Left lung (tissue), 4 donors: ENCODE measurements at regions not wholly inside any gene's neighbourhood (a gene's known extent, or its start where the extent isn't known, plus 50 kb on each side); places are given as distances from the start of the nearest gene placed in this dataset.

Source experiments
- ATAC-seq: fragments of 200-7000 bp; cut with Tn5 transposase; one replicate; pipeline ENCODE4 v1.9.1; 2020; ENCODE audit warnings: moderate library complexity
- DNase-seq, 4 donors: peaks; one replicate each; pipeline ENCODE4 v3.0.0-alpha.2; 2013 to 2020
- H3K27ac ChIP-seq, 2 donors: fragments of 200-600 bp; sonication (generic) in 1 of 2; one replicate each; pipeline versions ENCODE4 v1.5.0 to v1.8.0; 2020 to 2021
- H3K27me3 ChIP-seq, 2 donors: fragments of 200-600 bp; sonication (generic) in 1 of 2; one replicate each; pipeline versions ENCODE4 v1.5.0 to v1.8.0; 2020 to 2021
- H3K36me3 ChIP-seq, 2 donors: fragments of 200-600 bp; sonication (generic) in 1 of 2; one replicate each; pipeline versions ENCODE4 v1.5.0 to v1.8.0; 2020 to 2021
- H3K4me1 ChIP-seq, 2 donors: fragments of 200-600 bp; one replicate each; pipeline ENCODE4 v1.8.0; 2021
- H3K4me3 ChIP-seq, 2 donors: fragments of 200-600 bp; sonication (generic) in 1 of 2; one replicate each; pipeline versions ENCODE4 v1.5.0 to v1.8.0; 2020 to 2021; ENCODE audit warnings: mild to moderate bottlenecking in 1 of 2
- H3K9me3 ChIP-seq, 2 donors: fragments of 200-600 bp; sonication (generic) in 1 of 2; one replicate each; pipeline versions ENCODE4 v1.5.0 to v1.8.0; 2020 to 2021
- intact Hi-C, 2 donors: fragments of 100-400 bp; cut with DNase I; formaldehyde crosslinking; loops; one replicate each; pipeline versions ENCODE4 v1.11.2 to v1.14.2; 2022
- TF ChIP-seq, protein P1 (sequence below), 2 donors: fragments of 200-600 bp; sonication (generic) in 1 of 2; IDR thresholded peaks; one replicate each; pipeline versions ENCODE4 v1.5.0 to v1.8.0; 2021; ENCODE audit warnings: antibody characterized with exemption in 2 of 2
- donor health status: DM: no; HTN: yes; CAD: no.
- donor health status: DM: no; HTN: no; CAD: no.

DNA sequence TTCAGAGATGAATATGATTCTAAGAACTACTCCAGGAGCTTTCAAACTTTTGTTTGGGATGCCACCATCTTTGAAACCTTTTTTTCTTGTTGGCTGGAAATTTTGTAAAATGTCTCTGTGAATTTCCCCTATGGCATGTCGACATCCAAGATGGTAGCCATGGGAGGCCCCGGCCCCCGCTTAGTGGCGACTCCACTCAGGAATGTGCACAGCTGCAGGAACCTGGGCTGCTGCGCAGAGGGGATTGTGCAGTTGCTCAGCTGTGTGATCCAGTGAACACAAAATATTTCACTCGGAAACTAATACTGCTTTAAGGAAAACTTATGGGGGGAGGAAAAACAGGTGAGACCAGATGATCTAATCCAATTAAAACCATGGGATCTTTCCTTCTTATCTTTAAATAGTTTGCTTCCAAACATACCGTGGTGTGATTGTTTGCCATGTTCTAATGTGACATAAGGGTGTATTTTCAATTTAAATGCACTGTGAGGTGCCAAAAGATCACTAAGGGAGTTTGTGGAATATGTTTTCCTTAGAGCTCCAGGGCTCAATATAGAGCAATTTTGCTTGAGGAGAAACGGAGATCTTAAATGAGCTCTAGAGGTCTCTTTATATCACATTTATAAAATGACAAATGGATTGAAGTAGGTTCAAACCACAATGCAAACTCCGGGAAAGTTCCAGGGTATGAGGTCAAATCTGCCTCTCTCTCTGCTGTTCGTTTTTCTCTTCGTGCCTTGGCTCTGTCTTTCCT, 497.7 kb downstream of the FGF9 start:
- intact Hi-C loops, result no loop called here
- Histone ChIP-seq H3K27ac (no peak overlapping the region), H3K9me3 (no peaks in the 10 kb centered on the region), H3K4me3 (no peak overlapping the region), H3K27me3 (no peaks in the 10 kb centered on the region), H3K36me3 (no peaks in the 10 kb centered on the region), H3K4me1 (no peaks in the 10 kb centered on the region)
- TF ChIP-seq, protein P1, sequence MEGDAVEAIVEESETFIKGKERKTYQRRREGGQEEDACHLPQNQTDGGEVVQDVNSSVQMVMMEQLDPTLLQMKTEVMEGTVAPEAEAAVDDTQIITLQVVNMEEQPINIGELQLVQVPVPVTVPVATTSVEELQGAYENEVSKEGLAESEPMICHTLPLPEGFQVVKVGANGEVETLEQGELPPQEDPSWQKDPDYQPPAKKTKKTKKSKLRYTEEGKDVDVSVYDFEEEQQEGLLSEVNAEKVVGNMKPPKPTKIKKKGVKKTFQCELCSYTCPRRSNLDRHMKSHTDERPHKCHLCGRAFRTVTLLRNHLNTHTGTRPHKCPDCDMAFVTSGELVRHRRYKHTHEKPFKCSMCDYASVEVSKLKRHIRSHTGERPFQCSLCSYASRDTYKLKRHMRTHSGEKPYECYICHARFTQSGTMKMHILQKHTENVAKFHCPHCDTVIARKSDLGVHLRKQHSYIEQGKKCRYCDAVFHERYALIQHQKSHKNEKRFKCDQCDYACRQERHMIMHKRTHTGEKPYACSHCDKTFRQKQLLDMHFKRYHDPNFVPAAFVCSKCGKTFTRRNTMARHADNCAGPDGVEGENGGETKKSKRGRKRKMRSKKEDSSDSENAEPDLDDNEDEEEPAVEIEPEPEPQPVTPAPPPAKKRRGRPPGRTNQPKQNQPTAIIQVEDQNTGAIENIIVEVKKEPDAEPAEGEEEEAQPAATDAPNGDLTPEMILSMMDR (IDR thresholded peaks at IDR 0.05), result no peak
- ATAC-seq (no peak), DNase-seq (peak in 1 of 4 donors; percentile 58)

- intact Hi-C loops, result no loop called here
- Histone ChIP-seq H3K4me3 (no peak overlapping the region), H3K36me3 (no peaks in the 10 kb centered on the region), H3K9me3 (no peaks in the 10 kb centered on the region), H3K27me3 (no peaks in the 10 kb centered on the region), H3K27ac (no peak overlapping the region), H3K4me1 (no peaks in the 10 kb centered on the region)
- ATAC-seq (no peak), DNase-seq (no peak)
- TF ChIP-seq, protein P1 (IDR thresholded peaks at IDR 0.05), result no peak
These were observed 498.6 kb downstream of the FGF9 start for GRCh38 chr13:22169473-22169872.

GRCh38 chr13:22173610-22174009, 502.7 kb downstream of the FGF9 start:
- DNase-seq (no peak), ATAC-seq (peak; percentile 51)
- Histone ChIP-seq H3K4me3 (no peak overlapping the region), H3K9me3 (no peaks in the 10 kb centered on the region), H3K4me1 (no peaks in the 10 kb centered on the region), H3K27ac (no peak overlapping the region), H3K27me3 (no peaks in the 10 kb centered on the region), H3K36me3 (no peaks in the 10 kb centered on the region)
- intact Hi-C loops, result no loop called here
- TF ChIP-seq, protein P1 (IDR thresholded peaks at IDR 0.05), result no peak

DNA sequence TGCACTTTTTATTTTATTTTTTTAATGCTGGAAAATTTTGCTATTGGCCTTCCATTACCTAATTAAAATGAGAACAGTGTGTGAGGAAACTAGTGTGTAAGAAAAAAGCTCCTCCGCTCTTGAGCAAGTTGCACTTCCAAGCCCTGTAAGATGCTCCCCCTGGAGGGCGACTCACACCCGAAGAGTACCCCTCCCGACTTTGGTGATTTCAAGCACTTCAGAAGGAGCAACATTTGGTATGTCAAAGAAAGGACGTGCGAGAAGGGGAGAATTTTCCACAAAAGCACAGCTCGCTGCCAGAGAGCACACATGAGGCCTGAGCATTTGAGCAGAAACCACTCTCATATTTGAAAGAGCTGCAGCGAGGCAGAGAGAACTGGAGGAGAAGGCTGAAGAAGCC, 504.4 kb downstream of the FGF9 start:
- ATAC-seq (no peak), DNase-seq (no peak)
- no peaks in the 10 kb centered on the region for H3K27me3 ChIP-seq
- no peaks in the 10 kb centered on the region for H3K36me3 ChIP-seq
- no peak overlapping the region for H3K27ac ChIP-seq
- intact Hi-C loops, result no loop called here
- H3K9me3 ChIP-seq, result no peaks in the 10 kb centered on the region
- H3K4me3 ChIP-seq, result no peak overlapping the region
- no peaks in the 10 kb centered on the region for H3K4me1 ChIP-seq
- TF ChIP-seq, protein P1 (IDR thresholded peaks at IDR 0.05), result no peak

- TF ChIP-seq, protein P1 (IDR thresholded peaks at IDR 0.05), result no peak
- no peaks in the 10 kb centered on the region for H3K4me1 ChIP-seq
- H3K27me3 ChIP-seq, result no peaks in the 10 kb centered on the region
- H3K9me3 ChIP-seq, result no peaks in the 10 kb centered on the region
- no peak overlapping the region for H3K4me3 ChIP-seq
- no peak overlapping the region for H3K27ac ChIP-seq
- H3K36me3 ChIP-seq, result no peaks in the 10 kb centered on the region
- ATAC-seq, result no peak
- DNase-seq, result no peak
- intact Hi-C loops, result no loop called here
These were observed 504.9 kb downstream of the FGF9 start for GRCh38 chr13:22175815-22176214.
